ENCODE measurements at regions not wholly inside any gene's neighbourhood (a gene's known extent, or its start where the extent isn't known, plus 50 kb on each side); places are given as distances from the start of the nearest gene placed in this dataset.
"Not testable (repeated sequence)": the region's sequence is repeated elsewhere in the genome, so short reads cannot be mapped to it uniquely, and the experiment has no call there.

GRCh38 chr1:48064693-48065092 is 67.5 kb upstream of the TRABD2B start:
- TF ChIP-seq POLR2A, CTCF, POLR2AphosphoS5, EP300 (IDR thresholded peaks at IDR 0.05): not testable (repeated sequence)
